ENCODE measurements at regions not wholly inside any gene's neighbourhood (a gene's known extent, or its start where the extent isn't known, plus 50 kb on each side); places are given as distances from the start of the nearest gene placed in this dataset.
A peak's percentile ranks its signal among the peaks of the same experiment; 100 is the strongest.

DNA sequence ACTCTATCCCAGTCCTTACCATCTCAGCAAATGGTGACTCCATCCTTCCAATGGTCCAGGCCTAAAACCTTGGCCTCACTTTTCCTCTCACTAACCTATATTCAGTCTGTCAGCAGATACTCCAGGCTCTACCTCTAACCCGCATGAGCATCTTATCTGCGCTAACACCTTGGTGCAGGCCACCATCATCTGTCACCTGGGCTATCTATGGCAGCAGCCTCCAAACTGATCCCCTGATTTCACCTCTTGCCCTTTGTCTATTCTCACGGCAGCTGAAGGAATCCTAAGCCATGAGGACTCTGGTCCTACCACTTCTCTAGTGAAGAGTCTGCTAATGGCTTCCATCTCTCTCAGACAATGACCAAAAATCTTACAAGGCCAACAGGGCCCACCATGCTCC lies 57.9 kb upstream of the CCL1 start:
- DNase-seq (ENCODE audit: low read depth), result no peak
- no peak overlapping the region for H3K4me3 ChIP-seq (ENCODE audit: low read depth, low read length)
- no peak for TF ChIP-seq CTCF (conservative IDR thresholded peaks at IDR 0.05; ENCODE audit: low read depth, low read length)

DNA sequence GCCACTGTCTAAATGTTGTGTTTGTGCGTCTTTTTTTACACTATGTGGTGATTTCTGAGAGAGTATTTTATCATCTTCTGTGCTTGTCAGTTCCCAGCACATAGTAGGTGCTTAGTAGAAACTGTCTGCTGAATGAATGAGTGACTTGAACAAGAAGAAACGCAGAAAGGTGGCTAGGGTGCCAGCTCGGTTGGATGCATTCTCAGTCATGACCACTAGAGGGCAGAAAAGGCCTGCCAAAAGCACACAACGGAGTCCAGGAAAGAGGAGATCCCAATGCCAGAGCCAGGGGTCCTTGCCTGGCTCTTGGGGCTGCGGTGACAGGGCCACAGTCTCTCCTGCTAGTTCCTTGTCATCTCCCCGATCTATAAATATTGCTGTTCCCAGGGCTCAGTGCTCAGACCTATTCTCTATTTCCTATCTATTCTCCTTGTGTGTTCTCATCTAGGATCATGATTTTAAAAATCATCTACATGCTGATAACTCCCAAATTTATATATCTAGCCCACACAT lies 57.3 kb upstream of the CCL1 start:
- peak; percentile 72 for DNase-seq (ENCODE audit: low read depth)
- no peak overlapping the region for H3K4me3 ChIP-seq (ENCODE audit: low read depth, low read length)
- peak; percentile 92 for TF ChIP-seq CTCF (conservative IDR thresholded peaks at IDR 0.05; ENCODE audit: low read depth, low read length)

- H3K4me3 ChIP-seq (ENCODE audit: low read depth, low read length), result no peak overlapping the region
- DNase-seq (ENCODE audit: low read depth), result no peak
- TF ChIP-seq CTCF (conservative IDR thresholded peaks at IDR 0.05; ENCODE audit: low read depth, low read length), result no peak
These were observed 53.1 kb upstream of the CCL1 start for GRCh38 chr17:34416116-34416515.

DNA sequence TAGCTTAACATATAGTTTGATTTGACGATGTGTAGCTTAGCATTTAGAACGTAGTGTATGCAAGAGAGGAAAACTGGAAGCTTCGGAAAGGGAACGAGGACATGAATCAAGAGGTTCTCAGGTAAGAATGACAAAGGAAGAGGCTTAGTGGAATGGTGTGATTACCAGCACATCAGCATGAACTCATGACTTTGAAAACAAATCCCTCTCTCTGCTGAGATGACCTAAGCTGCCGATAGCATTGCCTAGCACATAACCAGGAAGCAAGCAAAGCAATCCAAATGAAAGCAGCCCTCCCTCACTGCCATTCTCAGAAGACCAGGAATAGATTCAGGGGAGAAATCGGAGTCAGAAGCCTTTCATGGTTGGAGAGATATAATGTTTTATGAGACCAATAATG lies 51.3 kb upstream of the CCL1 start:
- H3K4me3 ChIP-seq (ENCODE audit: low read depth, low read length), result no peak overlapping the region
- DNase-seq (ENCODE audit: low read depth), result no peak
- no peak for TF ChIP-seq CTCF (conservative IDR thresholded peaks at IDR 0.05; ENCODE audit: low read depth, low read length)

DNA sequence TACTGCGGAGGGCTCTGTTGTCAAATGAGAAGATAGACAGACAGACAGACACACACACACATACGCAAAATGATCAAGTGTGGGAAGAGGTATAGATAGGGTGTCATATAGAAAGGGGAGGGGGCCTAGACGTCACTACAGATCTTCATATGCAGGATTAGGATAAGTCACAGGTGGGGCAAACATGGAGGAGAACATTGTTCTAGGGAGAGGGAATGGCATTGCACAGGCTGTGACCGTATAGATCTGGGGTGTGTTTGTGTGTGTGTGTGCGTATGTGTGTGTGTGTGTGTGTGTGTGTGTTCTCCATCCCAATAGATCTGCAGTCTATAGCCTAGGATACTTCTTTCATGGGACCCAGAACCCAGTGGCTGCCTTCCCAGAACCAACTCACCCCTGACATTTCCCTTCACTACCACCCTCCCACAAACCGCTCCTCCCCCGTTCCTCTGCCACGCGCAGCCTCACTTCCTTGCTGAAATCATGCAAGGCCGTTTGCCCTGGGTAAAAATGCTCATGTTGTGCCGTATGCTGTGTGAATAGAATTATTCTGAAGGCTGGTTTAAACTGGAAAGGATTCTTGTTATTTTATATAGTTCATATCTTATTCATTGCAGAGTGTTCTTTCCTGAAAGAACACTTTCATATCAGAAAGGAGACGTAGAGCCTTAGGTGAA lies 50.5 kb upstream of the CCL1 start:
- TF ChIP-seq CTCF (conservative IDR thresholded peaks at IDR 0.05; ENCODE audit: low read depth, low read length), result no peak
- no peak for DNase-seq (ENCODE audit: low read depth)
- H3K4me3 ChIP-seq (ENCODE audit: low read depth, low read length), result no peak overlapping the region

- no peak for TF ChIP-seq CTCF (conservative IDR thresholded peaks at IDR 0.05; ENCODE audit: low read depth, low read length)
- DNase-seq (ENCODE audit: low read depth), result peak; percentile 5
- H3K4me3 ChIP-seq (ENCODE audit: low read depth, low read length), result no peak overlapping the region
These were observed 50.0 kb upstream of the CCL1 start for GRCh38 chr17:34412965-34413441.
